CD4-positive, alpha-beta T cell treated with Interleukin-2 at 100 ng/mL for 4 hours (primary cell): ENCODE measurements at regions not wholly inside any gene's neighbourhood (a gene's known extent, or its start where the extent isn't known, plus 50 kb on each side); places are given as distances from the start of the nearest gene placed in this dataset.

Source experiments
- DNase-seq: peaks from one replicate; pipeline ENCODE4 v3.0.0-alpha.2; 2020; ENCODE audit warnings: low spot score

- no peak for DNase-seq
Measured at GRCh38 chr19:31946491-31946890, 398.9 kb upstream of the ZNF507 start.

GRCh38 chr19:31947436-31948115, 397.8 kb upstream of the ZNF507 start:
- no peak for DNase-seq

- no peak for DNase-seq
Measured at GRCh38 chr19:31952693-31953092, 392.7 kb upstream of the ZNF507 start.

GRCh38 chr19:31955061-31955460, 390.3 kb upstream of the ZNF507 start:
- no peak for DNase-seq

- DNase-seq = no peak
Measured at GRCh38 chr19:31955884-31956283, 389.5 kb upstream of the ZNF507 start.

GRCh38 chr19:31956771-31957392, 388.5 kb upstream of the ZNF507 start:
- no peak for DNase-seq

- no peak for DNase-seq
Measured at GRCh38 chr19:31957711-31958110, 387.7 kb upstream of the ZNF507 start.

- no peak for DNase-seq
Measured at GRCh38 chr19:31959527-31960018, 385.8 kb upstream of the ZNF507 start.

- no peak for DNase-seq
Measured at GRCh38 chr19:31960474-31960873, 384.9 kb upstream of the ZNF507 start.

GRCh38 chr19:31961191-31961590, 384.2 kb upstream of the ZNF507 start:
- no peak for DNase-seq

- DNase-seq = no peak
Measured at GRCh38 chr19:31961667-31962066, 383.7 kb upstream of the ZNF507 start.

GRCh38 chr19:31962561-31962996, 382.8 kb upstream of the ZNF507 start:
- DNase-seq = no peak

- no peak for DNase-seq
Measured at GRCh38 chr19:31963746-31964145, 381.7 kb upstream of the ZNF507 start.

GRCh38 chr19:31969016-31969415, 376.4 kb upstream of the ZNF507 start:
- DNase-seq = no peak

GRCh38 chr19:31970027-31970461, 375.4 kb upstream of the ZNF507 start:
- DNase-seq = no peak

- no peak for DNase-seq
Measured at GRCh38 chr19:31974290-31974689, 371.1 kb upstream of the ZNF507 start.

- DNase-seq = no peak
Measured at GRCh38 chr19:31974941-31975340, 370.5 kb upstream of the ZNF507 start.

GRCh38 chr19:31975461-31975860, 369.9 kb upstream of the ZNF507 start:
- DNase-seq = no peak

- DNase-seq = no peak
Measured at GRCh38 chr19:31976775-31977536, 368.5 kb upstream of the ZNF507 start.

- DNase-seq = no peak
Measured at GRCh38 chr19:31979362-31979761, 366.0 kb upstream of the ZNF507 start.

GRCh38 chr19:31979949-31980670, 365.3 kb upstream of the ZNF507 start:
- DNase-seq = no peak

GRCh38 chr19:31980796-31981195, 364.6 kb upstream of the ZNF507 start:
- no peak for DNase-seq
